GM18520 (cell line): ENCODE measurements at regions not wholly inside any gene's neighbourhood (a gene's known extent, or its start where the extent isn't known, plus 50 kb on each side); places are given as distances from the start of the nearest gene placed in this dataset.
"Not testable (repeated sequence)": the region's sequence is repeated elsewhere in the genome, so short reads cannot be mapped to it uniquely, and the experiment has no call there.

Experiments used
- ATAC-seq: cut with Tn5 transposase; IDR thresholded peaks from one replicate; pipeline ENCODE4 v1.9.1; 2021; ENCODE audit not compliant: unreplicated experiment

DNA sequence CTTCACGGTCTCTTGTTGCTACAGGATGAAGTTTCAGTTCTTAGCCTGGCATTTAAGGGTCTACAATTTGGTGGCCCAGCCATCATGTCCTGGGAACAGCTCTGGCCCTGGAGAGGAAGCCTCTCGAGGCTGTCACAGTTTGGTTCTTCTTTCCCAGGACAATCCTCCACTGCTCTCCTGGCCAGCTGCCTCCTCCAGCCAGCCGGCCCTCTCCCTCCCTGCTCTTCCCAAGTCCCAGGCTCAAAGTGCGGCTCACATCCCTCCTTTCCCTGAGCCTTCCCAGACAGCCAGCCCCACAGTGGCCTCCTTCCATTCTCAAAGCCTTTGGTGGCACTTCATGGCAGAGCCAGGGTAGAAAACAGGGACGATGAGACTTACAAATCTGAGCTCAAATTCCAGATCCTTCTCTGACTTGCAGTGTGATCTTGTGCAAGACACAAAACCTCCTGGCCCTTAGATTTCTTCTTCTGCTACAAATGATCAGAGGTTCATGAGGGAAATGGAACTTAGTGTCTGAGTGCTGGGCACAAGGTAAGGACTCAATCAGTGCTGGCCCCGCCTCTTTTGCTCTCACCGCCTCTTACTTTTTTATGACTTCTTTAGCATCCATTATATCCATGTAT is 223.8 kb upstream of the ECI2 start:
- no peak for ATAC-seq

DNA sequence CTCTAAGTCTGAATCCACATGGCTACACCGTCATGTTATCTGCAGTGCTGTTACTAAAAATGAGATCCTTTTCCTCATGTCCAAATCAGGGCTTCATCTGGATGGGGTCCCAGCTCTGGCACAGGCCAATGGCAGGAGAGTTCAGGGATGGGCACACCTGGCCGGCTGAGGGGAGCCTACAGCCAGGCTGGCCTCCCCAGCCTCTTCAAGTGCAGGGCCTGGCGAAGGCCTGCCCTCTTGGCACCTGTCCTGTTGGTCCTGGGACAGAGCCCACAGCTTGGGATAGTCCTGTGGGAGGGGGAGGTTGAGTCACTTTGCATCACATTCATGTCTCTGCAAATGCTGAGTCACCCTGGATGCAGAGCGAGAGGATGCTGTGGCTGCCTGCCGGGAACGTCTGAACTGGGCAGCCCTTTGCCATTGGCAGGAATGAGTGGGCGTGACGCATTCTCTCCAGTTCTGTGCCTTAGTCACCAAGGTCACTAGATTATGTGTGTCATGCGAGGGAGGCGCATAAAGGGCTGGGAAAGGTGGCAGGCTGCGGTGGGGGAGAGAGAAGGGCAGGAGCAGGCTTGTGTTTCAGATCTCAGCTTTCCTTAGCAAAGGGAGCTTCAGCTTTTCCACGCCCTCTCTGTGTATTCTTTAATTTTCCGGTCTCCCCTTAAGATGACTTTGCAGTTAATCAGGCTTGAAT is 223.2 kb upstream of the ECI2 start:
- ATAC-seq = no peak

DNA sequence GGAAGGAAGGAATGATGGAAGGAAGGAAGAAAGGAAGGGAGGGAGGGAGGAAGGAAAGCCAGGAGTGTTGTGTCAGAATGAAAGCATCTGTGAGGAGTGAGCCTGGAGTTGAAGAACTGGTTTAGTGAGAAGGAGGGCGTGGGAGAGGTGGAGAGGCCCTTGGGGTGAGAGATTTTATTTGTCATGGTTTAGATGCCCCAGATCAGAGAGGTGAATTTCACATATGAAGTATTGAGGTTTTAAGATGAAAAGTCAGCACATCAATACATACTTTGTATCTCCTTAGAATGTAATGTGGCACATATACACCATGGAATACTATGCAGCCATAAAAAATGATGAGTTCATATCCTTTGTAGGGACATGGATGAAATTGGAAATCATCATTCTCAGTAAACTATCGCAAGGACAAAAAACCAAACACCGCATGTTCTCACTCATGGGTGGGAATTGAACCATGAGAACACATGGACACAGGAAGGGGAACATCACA is 222.3 kb upstream of the ECI2 start:
- ATAC-seq = not testable (repeated sequence)

DNA sequence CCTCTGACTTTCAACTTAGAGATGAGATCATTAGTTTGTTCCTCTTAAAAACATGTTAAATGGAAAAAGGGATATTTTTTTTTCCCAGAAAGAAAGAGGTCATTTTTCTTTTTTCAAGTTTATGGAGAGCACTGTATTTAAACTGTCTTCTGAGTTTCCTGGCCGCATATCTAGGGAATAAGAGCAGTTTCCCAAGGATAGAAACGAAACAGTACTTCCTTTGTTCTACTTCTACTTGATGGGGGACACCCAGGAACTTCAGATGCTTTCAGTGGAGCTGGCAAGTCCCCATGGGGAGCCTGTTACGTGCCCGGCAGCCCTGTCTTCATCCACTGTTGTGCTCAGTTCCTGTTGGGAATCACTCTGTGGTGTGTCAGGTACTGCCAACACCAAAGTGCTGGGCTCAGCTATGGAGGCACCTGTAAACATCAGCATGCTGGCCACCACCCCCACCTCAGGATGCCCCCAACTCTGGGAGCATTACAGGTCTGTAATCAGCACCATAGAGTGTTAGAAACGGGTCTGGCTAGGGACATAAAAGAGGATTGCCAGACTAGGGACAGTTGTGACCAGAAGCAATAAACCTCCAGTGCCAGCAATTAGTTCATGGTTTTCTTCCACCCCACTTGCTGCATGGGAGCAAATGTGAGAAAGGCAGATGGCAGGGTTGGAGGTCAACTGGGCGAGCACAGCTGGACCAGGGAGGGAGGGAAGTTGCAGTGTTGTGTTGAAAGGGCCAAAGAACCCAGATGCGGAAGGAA is 221.7 kb upstream of the ECI2 start:
- no peak for ATAC-seq

DNA sequence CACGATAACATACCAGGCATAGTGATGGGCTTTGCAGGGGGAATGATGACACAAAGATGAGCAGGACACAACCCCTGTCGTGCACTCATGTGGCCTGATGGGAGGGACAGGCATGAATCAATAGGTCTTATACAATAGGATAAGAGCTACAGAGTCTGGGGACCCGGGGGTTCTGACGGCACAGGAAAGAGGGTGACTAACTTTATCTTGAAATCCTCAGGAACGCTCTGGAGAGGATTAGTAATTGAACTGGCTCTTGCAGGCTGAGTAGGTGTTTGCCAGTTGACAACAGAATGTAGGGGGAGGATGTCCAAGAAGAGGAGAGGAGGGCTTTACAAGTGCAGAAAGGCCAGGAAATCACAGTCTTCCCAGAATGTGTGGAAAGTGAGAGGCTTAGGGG is 219.9 kb upstream of the ECI2 start:
- ATAC-seq = no peak

DNA sequence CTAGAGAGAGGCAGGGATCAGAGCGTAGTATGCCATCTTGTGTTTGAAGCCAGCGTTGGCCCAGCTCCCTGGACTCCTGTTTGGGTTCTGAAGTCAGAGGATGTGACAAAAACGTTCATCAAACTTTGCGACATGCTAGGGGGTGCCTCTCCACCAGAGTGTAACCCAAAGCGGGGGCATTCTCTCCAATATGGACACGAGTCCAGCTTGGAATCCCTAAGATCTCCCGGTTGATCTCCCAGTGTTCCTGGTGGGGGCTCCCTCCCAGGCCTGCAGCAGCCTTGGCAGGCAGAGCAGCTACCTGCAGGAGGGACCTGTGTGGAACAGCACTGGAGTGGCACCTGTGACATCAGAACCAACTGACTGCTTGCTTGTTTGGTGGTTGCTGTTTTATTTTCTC is 218.8 kb upstream of the ECI2 start:
- no peak for ATAC-seq

DNA sequence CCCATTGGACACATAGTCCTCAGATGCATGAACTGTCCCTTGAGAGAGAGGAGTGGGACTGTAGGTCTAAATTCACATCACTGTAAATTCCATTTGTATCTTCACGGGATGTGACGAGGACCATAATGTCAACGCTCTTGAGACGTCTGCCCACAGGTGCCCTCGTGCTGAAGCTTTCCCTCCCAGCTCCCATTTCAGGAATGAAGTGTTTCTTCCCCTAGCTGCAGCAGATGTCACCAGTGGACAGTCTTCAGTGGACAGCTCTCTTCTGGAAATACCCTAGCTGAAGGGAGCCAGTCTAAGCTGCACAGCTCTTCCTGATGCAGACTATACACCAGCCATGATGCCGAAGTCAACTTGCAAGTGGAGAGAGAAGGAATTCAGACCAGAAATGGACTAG is 217.4 kb upstream of the ECI2 start:
- no peak for ATAC-seq

DNA sequence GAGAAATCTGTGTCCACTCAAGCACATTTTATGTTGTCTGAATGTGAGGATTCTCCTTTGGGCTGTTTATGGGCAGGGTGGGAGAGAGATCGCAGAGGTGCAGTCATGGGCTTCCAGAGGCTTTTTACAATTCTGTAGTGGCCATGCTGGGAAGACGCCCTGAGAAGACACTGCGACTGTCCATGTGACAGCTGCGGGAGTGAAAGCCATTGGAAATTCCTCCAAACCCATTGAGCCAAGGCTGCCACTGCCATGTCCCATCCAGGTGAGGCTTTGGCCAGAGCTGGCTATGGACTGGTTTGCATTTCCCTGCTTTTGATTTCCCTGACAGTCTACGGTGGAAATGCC is 216.9 kb upstream of the ECI2 start:
- no peak for ATAC-seq

DNA sequence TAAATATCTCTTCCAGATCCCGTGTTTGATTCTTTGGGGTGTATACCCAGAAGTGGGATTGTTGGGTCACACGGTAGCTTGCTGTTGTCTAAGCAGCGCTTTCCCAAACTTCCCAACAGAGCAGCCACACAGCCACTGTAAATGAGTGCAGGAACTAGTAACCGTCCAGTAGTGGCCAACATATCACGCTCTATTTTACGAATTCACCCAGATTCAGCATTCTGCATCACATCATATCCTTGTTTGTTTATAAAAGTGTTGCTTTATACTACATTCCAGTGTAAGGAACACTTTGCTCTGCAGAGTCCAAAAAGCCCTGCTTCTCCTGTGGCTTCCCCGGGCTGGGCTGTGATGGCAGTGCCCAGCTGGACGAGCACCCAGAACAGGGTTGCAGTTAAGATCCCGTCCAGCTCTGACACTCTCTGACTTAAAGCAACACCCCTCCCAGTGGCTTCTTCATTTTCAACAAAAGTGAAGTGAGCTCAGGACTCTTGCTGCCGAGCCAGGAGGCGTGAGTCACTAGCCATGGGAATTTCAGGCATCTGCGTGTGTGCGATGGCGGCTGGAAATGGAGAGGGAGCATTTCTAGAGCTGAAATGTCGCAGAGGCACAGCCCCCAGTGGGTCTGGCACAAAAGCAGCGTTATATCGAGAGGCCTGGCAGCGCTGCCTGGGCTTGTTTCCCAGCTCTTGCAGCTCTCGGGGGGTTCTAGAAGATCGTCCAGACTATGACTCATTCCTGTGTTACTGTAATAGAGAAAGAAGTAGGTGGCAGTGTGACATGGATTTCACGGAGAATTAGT is 216.3 kb upstream of the ECI2 start:
- no peak for ATAC-seq

DNA sequence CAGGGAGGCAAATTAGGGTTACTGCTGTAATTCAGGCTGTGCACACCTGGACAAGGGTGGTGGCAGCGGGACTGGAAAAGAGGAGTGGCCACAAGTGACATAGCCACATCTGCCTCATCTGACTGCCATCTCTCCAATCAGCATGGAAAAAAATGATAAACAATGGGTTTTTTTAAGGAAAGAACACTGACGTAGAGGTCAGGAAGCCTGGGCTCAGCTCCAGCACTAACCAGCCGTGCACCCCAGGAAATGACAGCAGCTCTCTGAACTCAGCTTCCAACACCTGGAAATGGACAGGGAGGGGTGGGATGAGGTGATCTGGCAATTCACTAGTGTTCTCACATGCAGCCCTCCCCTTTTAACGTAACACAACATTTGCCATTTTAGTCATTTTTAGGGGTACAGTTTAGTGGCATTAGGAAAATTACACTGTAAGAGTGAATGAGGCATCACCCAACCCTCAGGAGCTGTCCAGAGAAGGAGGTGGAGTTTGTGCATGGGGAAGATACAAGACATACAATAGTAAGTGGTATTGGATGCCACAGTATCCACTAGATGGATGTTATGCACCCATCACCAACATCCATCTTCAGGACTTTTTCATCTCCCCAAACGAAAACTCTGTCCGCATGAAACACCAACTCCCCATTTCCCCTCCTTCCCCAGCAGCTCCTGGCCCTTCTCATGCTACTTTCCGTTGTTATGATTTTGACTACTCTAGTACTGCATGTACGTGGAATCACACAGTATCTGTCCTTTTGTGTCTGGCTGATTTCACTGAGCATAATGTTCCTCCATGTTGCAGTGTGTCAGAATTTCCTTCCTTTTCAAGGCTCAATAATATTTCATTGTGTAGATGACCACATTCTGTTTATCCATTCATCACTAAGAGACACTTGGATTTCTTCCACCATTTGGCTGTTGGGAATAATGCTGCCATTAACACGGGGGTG is 215.5 kb upstream of the ECI2 start:
- ATAC-seq = no peak

DNA sequence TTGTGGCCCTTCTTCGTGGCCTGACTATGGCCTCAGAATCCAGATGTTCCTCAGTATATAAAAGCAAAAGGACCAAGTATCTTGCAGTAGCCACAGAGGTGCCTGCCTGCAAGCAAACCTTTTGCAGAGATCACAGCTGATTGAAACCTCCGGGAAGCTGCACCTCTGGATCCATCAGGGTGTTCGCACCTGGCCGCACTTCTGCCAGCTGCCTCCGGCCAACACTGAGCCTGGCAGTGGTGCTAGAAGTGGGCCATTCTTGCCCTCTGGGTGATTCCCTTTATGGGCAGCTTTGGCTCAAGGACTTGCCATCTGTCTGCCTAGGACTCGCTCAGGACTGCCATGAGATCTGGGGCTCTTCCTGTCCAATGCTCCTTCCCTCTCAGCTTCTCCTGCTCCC is 214.6 kb upstream of the ECI2 start:
- ATAC-seq = no peak

DNA sequence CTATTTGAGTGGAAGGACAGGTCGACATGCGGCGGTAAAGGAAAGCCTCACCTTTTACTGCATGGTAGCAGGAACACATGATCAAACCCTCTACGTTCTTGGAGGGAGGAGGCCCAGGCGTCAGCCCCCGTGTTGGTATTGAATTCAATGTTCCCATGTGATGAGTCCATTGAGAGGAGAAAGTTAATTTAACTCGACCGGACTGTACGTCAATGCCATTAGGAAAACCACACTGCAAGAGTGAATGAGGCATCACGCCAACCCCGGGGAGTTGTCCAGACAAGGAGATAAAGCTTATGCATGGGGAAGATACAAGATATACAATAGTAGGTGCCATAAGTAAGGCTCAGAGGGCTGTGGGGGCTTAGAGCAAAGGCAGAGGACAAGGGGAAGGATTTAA is 213.9 kb upstream of the ECI2 start:
- no peak for ATAC-seq

DNA sequence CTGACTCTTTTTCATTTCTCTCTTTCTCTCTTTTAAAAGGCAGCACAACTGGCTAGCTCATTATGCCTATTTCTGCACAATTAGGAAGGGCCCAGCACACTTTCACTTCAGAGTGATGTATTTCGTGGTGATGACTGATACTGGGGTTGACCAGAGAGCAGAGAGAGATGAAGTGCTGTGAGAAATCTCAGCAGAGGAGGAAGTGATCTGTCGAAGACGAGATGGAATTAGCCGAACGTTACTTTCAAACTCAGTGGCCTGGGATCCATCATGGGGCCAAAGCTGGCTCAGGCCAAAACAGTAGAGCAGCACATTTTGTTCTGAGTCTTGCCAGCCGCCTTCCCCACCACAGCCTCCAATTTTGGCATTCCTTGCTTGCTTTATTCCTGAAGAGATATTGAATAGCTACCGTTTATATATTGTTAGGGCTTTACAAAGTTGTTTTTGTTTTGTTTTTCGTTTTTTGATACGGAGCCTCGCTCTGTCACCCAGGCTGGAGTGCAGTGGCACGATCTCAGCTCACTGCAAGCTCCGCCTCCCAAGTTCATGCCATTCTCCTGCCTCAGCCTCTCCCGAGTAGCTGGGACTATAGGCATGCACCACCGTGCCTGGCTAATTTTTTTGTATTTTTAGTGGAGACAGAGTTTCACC is 213.2 kb upstream of the ECI2 start:
- ATAC-seq = no peak

DNA sequence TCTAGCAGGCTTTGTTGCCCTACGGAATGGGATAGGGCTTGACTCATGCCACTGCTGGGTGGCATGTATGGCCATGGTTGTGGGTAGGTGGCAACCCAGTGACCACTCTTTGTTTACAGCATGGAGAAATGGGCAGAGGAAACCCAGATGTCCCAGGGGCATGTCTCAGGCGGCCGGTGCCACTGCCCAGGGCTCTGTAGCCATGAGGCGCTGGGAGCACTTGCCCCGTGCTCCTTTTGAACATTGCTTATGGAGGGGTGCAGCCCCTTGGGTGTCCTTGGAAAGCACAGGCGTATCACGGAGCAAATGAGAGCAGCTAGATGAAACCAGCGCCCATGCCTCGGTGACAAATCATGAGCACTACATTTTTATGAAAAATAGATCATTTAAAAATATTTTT is 212.5 kb upstream of the ECI2 start:
- ATAC-seq = no peak

DNA sequence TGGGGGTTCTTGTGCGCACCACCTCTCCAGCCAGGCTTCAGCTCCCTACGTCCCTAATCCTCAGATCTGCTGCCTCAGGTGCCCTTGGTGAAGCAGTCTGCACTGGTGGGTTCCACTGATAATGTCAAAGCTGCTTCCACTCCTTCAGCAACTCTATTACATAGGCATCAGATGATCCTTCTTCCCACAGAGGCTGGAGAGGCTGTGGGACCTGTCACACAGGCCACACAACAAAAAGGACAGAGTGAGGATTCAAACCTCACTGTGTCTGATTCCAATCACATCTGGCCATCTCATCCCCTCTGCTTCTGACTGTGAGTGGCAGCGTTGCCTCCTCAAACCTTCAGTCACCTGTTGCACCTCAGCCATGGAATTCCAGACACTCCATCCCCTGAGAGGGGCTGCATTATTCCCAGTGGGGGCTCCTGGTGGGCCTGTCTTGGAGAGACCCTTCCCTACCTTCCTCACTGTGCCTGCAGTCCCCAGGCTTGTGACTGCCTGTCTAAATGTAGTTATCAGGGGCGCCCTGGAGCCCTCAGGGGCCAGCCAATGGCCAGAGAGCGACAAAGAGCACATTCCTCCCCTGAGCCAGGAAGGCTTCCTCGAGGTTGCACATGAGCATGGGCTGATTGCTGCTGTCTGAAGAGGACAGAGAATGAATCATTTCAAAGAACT is 211.4 kb upstream of the ECI2 start:
- ATAC-seq = no peak

DNA sequence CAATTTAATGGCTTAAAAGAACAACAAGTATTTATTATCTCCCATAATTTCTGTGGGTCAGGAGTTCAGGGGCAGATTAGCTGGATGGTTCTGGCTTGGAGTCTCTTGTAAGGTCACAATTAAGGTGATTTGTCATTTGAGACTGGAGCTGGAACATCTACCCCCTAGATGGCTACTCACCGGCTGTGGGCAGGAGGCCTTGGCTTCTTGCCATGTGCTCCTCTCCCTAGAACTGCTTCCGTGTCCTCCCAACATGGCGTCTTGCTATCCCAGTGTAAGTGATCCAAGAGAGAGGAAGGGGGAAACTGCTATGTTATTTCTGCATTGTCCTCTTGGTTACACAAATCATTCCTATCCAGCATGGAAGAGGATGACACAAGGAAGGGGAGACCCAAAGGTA is 210.2 kb upstream of the ECI2 start:
- ATAC-seq = no peak

DNA sequence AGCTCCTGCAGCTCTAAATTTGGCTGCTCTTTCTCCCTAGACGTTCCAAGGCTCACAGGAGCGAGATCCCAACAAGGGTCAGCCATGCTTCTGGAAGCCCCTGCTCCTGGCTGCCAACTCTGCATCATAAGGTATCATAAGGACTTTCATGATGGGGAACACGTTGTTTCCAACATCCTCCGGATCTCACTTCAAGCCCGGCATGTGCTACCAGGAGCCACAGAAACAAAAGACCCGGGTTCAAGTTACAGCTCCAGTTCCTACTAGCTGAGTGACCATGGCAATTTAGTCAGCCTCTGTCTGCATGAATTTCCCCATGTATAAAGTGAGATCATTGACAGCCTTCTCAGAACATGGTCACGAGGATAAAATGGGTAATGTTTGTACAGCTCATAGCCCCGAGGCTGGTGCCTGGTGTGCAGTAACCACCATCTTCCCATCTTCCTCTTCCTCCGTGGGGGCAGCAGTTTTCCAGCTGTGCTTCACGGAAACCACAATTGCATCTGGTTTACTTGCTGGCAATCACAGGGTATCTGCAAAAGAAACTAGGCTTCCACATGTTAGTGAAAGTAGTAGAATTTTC is 209.0 kb upstream of the ECI2 start:
- ATAC-seq = no peak

DNA sequence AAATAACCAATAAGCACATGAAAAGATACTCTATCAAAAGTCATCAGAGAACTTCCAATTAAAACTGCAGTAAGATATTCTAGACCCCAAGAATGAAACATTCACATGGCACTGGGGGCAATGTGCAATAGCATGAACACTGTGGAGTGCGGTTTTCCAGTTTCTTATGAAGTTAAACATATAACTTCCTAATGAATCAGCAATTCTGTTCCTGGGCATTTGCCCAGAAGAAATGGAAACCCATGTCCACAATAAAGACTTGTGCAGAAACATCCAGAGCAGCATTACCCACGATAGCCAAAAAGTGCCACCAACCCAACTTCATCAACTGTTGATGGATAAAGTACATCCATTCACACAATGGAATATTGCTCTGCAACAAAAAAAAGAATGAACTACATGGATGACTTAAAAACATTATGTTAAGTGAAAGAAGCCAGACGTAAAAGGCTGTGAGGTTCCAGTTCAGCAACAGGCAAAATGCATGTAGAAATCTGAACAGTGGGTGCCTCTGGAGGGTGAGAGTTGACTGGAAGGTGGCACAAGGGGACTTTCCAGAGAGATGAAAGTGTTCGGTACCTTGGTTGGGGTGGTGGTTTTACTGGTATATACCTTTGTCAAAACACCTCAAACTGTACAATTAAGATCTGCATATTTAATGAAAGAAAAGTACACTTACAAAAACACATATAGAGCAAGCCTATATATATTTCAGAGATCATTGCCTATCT is 207.2 kb upstream of the ECI2 start:
- no peak for ATAC-seq
